ENCODE measurements at regions not wholly inside any gene's neighbourhood (a gene's known extent, or its start where the extent isn't known, plus 50 kb on each side); places are given as distances from the start of the nearest gene placed in this dataset.
"Not testable (repeated sequence)": the region's sequence is repeated elsewhere in the genome, so short reads cannot be mapped to it uniquely, and the experiment has no call there.

GRCh38 chr14:71242237-71242748 is 335.0 kb downstream of the PCNX1 start:
- DNase-seq = no peak

- no peak for DNase-seq
Measured at GRCh38 chr14:71243697-71244096, 336.4 kb downstream of the PCNX1 start.

GRCh38 chr14:71244341-71244740 is 337.1 kb downstream of the PCNX1 start:
- no peak for DNase-seq

GRCh38 chr14:71245659-71246361 is 338.6 kb downstream of the PCNX1 start:
- DNase-seq = peak in 2 of 5 experiments; percentile 22 to 81

GRCh38 chr14:71246539-71246938 is 339.3 kb downstream of the PCNX1 start:
- peak in 1 of 5 experiments; percentile 85 for DNase-seq

GRCh38 chr14:71247106-71247505 is 339.8 kb downstream of the PCNX1 start:
- DNase-seq = no peak

GRCh38 chr14:71248194-71248593 is 340.9 kb downstream of the PCNX1 start:
- no peak for DNase-seq

- DNase-seq = peak in 2 of 5 experiments; percentile 19 to 22
Measured at GRCh38 chr14:71250347-71250746, 343.1 kb downstream of the PCNX1 start.

GRCh38 chr14:71250791-71251190 is 343.5 kb downstream of the PCNX1 start:
- peak in 1 of 5 experiments; percentile 6 for DNase-seq

GRCh38 chr14:71254091-71254719 is 346.9 kb downstream of the PCNX1 start:
- DNase-seq = not testable (repeated sequence)

- DNase-seq = no peak
Measured at GRCh38 chr14:71261206-71261605, 353.9 kb downstream of the PCNX1 start.

- no peak for DNase-seq
Measured at GRCh38 chr14:71262441-71262840, 355.2 kb downstream of the PCNX1 start.

- no peak for DNase-seq
Measured at GRCh38 chr14:71264260-71264659, 357.0 kb downstream of the PCNX1 start.

- peak in 1 of 5 experiments; percentile 54 for DNase-seq
Measured at GRCh38 chr14:71267007-71267513, 359.8 kb downstream of the PCNX1 start.

GRCh38 chr14:71267691-71268090 is 360.4 kb downstream of the PCNX1 start:
- peak in 1 of 5 experiments; percentile 47 for DNase-seq

GRCh38 chr14:71270111-71270510 is 362.9 kb downstream of the PCNX1 start:
- no peak for DNase-seq

GRCh38 chr14:71271166-71271945 is 364.1 kb downstream of the PCNX1 start:
- no peak for DNase-seq

GRCh38 chr14:71273366-71273765 is 366.1 kb downstream of the PCNX1 start:
- no peak for DNase-seq

GRCh38 chr14:71284048-71284447 is 376.8 kb downstream of the PCNX1 start:
- no peak for DNase-seq

- no peak for DNase-seq
Measured at GRCh38 chr14:71286126-71286525, 378.9 kb downstream of the PCNX1 start.

GRCh38 chr14:71287567-71287966 is 380.3 kb downstream of the PCNX1 start:
- DNase-seq = no peak

- peak in 2 of 5 experiments; percentile 30 to 46 for DNase-seq
Measured at GRCh38 chr14:71289536-71289935, 382.3 kb downstream of the PCNX1 start.

GRCh38 chr14:71290301-71290700 is 383.0 kb downstream of the PCNX1 start:
- no peak for DNase-seq
